ENCODE measurements at regions not wholly inside any gene's neighbourhood (a gene's known extent, or its start where the extent isn't known, plus 50 kb on each side); places are given as distances from the start of the nearest gene placed in this dataset.

- TF ChIP-seq CTCF (IDR thresholded peaks at IDR 0.05; ENCODE audit: insufficient read depth, low read depth, low read length) = no peak
- peak; percentile 27 for DNase-seq (ENCODE audit: low read depth)
- H3K4me3 ChIP-seq (ENCODE audit: low read depth, low read length) = no peak overlapping the region
These were observed 55.9 kb upstream of the ATL2 start for GRCh38 chr2:38432820-38433606.

GRCh38 chr2:38430597-38431207 lies 53.6 kb upstream of the ATL2 start:
- H3K4me3 ChIP-seq (ENCODE audit: low read depth, low read length) = no peak overlapping the region
- no peak for DNase-seq (ENCODE audit: low read depth)
- TF ChIP-seq CTCF (IDR thresholded peaks at IDR 0.05; ENCODE audit: insufficient read depth, low read depth, low read length) = no peak

- TF ChIP-seq CTCF (IDR thresholded peaks at IDR 0.05; ENCODE audit: insufficient read depth, low read depth, low read length) = no peak
- H3K4me3 ChIP-seq (ENCODE audit: low read depth, low read length) = no peak overlapping the region
- DNase-seq (ENCODE audit: low read depth) = no peak
These were observed 53.1 kb upstream of the ATL2 start for GRCh38 chr2:38430196-38430595.

GRCh38 chr2:38427936-38428335 lies 50.9 kb upstream of the ATL2 start:
- no peak for DNase-seq (ENCODE audit: low read depth)
- TF ChIP-seq CTCF (IDR thresholded peaks at IDR 0.05; ENCODE audit: insufficient read depth, low read depth, low read length) = no peak
- H3K4me3 ChIP-seq (ENCODE audit: low read depth, low read length) = no peak overlapping the region

GRCh38 chr2:38427054-38427453 lies 50.0 kb upstream of the ATL2 start:
- TF ChIP-seq CTCF (IDR thresholded peaks at IDR 0.05; ENCODE audit: insufficient read depth, low read depth, low read length) = no peak
- no peak for DNase-seq (ENCODE audit: low read depth)
- no peak overlapping the region for H3K4me3 ChIP-seq (ENCODE audit: low read depth, low read length)
